Activated CD8-positive, alpha-beta T cell treated with anti-CD3 and anti-CD28 coated beads for 36 hours (primary cell): ENCODE measurements at regions not wholly inside any gene's neighbourhood (a gene's known extent, or its start where the extent isn't known, plus 50 kb on each side); places are given as distances from the start of the nearest gene placed in this dataset.

ENCODE experiments used
- ATAC-seq: fragments of 200-7000 bp; cut with Tn5 transposase; one replicate; pipeline ENCODE4 v1.10.0; 2021; ENCODE audit warnings: mild to moderate bottlenecking, moderate library complexity
- CTCF ChIA-PET: fragments of 350-600 bp; sonication (Branson Sonifier 250); formaldehyde crosslinking; loops from one replicate; lab custom pipeline; 2021; ENCODE audit warnings: antibody characterized with exemption; lab: Charles Lee
- POLR2A ChIA-PET: fragments of 350-600 bp; sonication (Branson Sonifier 250); formaldehyde crosslinking; loops from one replicate; lab custom pipeline; 2021; ENCODE audit warnings: antibody characterized with exemption; lab: Charles Lee
- DNase-seq: peaks from one replicate; pipeline ENCODE4 v3.0.0-alpha.2; 2020
- H3K27ac Mint-ChIP-seq: one replicate; pipeline ENCODE4 v1.8.0; 2021; ENCODE audit warnings: mild to moderate bottlenecking, mixed read lengths
- H3K27me3 Mint-ChIP-seq: one replicate; pipeline ENCODE4 v1.8.0; 2021; ENCODE audit warnings: mixed read lengths
- H3K36me3 Mint-ChIP-seq: one replicate; pipeline ENCODE4 v1.8.0; 2021; ENCODE audit warnings: low read depth, mixed read lengths
- H3K4me1 Mint-ChIP-seq: one replicate; pipeline ENCODE4 v1.8.0; 2021; ENCODE audit warnings: low read depth, mixed read lengths
- H3K4me3 Mint-ChIP-seq: one replicate; pipeline ENCODE4 v1.8.0; 2021; ENCODE audit warnings: mild to moderate bottlenecking, moderate library complexity, mixed read lengths
- H3K9me3 Mint-ChIP-seq: one replicate; pipeline ENCODE4 v1.8.0; 2021; ENCODE audit warnings: mixed read lengths
- intact Hi-C: fragments of 100-400 bp; cut with micrococcal nuclease; formaldehyde crosslinking; loops from one replicate; pipeline ENCODE4 v1.10.0; 2022
- TF ChIP-seq, protein P1 (sequence below): fragments of 200-600 bp; IDR thresholded peaks from one replicate; pipeline ENCODE4 v1.8.0; 2022; ENCODE audit warnings: antibody characterized with exemption, mild to moderate bottlenecking

DNA sequence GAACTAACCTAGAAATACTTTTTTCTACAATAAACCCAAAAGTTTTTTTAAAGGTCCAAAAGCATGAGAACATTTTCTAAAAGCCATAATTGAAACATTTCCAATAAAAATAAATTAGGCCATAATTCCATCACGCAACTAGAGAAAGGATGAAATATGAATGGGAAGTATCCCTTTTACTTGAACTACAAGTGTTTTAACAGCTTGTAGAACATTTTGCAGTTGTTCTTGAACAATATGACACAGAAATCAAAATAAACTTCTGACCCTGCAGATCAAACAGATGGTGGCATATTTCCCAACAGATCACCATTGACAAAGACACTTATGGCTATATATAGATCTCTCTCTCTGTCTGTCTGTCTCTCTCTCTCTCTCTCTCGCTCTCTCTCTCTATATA, 624.4 kb downstream of the PSAT1 start:
- POLR2A ChIA-PET: no interaction called here
- Mint-ChIP-seq H3K27ac (no peak overlapping the region), H3K9me3 (peaks cover 8% of the 10 kb centered on the region), H3K4me3 (no peak overlapping the region), H3K36me3 (no peaks in the 10 kb centered on the region), H3K27me3 (no peaks in the 10 kb centered on the region), H3K4me1 (no peaks in the 10 kb centered on the region)
- no peak for DNase-seq
- intact Hi-C loops: no loop called here
- no peak for ATAC-seq
- CTCF ChIA-PET: interaction anchor here (1.2 kb wide), 1 partner anchor 318 kb away, joined by 3 read pairs; no protein-coding TSS in a partner anchor
- TF ChIP-seq, protein P1, sequence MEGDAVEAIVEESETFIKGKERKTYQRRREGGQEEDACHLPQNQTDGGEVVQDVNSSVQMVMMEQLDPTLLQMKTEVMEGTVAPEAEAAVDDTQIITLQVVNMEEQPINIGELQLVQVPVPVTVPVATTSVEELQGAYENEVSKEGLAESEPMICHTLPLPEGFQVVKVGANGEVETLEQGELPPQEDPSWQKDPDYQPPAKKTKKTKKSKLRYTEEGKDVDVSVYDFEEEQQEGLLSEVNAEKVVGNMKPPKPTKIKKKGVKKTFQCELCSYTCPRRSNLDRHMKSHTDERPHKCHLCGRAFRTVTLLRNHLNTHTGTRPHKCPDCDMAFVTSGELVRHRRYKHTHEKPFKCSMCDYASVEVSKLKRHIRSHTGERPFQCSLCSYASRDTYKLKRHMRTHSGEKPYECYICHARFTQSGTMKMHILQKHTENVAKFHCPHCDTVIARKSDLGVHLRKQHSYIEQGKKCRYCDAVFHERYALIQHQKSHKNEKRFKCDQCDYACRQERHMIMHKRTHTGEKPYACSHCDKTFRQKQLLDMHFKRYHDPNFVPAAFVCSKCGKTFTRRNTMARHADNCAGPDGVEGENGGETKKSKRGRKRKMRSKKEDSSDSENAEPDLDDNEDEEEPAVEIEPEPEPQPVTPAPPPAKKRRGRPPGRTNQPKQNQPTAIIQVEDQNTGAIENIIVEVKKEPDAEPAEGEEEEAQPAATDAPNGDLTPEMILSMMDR: no peak

DNA sequence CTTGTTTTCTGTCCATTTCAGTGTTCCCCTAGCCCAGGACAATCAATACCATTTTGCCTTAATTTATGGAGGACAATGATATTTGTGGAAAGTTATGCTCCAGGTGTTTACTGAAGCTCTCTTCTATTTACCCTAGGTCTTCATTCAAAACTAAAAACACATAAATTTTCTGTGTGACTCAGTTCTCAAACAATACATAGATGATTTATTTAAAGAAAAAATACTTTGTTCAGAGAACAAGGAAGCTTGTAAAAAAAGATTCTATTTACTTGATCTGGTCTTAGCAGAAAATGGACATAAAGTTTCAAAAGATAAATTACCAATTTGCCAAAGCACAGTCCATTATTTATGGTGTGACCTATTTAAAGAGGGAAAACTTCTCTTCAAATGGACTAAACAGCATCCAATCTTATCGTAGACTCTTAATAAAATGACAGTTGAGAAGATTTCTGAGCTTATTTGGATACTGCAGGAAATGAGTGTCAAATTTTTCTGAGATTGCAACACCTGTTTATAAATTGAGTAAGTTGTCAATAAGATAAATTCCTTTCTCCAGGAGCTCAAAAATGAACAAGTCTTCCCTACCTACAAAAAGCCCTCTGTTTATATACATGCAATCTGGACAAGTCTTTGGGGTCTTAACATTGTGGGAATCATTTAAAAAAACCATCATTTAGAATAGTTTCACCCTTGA, 627.2 kb downstream of the PSAT1 start:
- no peaks in the 10 kb centered on the region for H3K9me3 Mint-ChIP-seq
- no peak overlapping the region for H3K27ac Mint-ChIP-seq
- ChIA-PET CTCF (no interaction called here), POLR2A (no interaction called here)
- ATAC-seq (no peak), DNase-seq (no peak)
- intact Hi-C loops: no loop called here
- H3K27me3 Mint-ChIP-seq: no peaks in the 10 kb centered on the region
- H3K4me1 Mint-ChIP-seq: no peaks in the 10 kb centered on the region
- no peak overlapping the region for H3K4me3 Mint-ChIP-seq
- TF ChIP-seq, protein P1: no peak
- H3K36me3 Mint-ChIP-seq: no peaks in the 10 kb centered on the region

DNA sequence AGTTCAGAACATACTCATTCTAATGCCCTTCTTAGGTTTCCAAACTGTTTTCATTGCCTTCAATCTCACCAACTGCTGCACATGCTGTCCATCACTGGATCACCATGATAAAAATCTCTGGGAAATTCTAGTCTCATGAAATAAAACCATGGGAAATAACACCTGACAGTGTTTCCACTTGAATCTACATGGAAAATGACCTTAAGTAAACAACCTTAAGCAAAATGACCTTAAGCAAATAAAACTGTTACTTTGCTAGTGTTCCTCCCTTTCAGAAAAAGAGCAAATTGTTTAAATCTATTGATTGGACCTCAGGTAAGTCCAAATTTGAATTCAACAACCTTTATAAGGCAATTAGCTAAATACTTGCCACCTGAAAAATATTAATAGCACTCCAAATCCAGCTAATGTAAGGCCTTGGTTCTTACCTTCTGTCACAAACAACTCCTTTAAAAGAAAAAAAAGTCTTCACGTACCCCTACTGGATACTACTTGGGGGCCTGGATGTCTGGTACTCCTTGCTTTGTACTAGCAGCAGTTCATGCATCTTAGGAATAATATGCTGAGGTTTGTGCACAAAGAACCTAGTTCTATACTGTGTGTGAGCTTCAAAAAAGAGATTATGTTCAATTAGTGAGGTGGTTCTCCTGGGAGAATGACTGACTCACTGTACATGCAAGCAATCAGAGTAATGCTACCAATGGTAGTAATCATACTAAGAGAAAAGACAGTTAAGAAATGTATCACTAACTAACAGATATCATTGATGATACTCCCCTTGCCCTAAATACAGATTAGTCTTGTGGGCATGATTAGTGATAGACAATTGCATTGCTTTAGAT, 630.4 kb downstream of the PSAT1 start:
- no peaks in the 10 kb centered on the region for H3K36me3 Mint-ChIP-seq
- ChIA-PET POLR2A (interaction anchor here (0.5 kb wide), 1 partner anchor 53 kb away, joined by 3 read pairs; no protein-coding TSS in a partner anchor), CTCF (no interaction called here)
- no peaks in the 10 kb centered on the region for H3K9me3 Mint-ChIP-seq
- TF ChIP-seq, protein P1: no peak
- H3K4me3 Mint-ChIP-seq: no peak overlapping the region
- H3K27me3 Mint-ChIP-seq: no peaks in the 10 kb centered on the region
- H3K27ac Mint-ChIP-seq: no peak overlapping the region
- no peaks in the 10 kb centered on the region for H3K4me1 Mint-ChIP-seq
- DNase-seq (no peak), ATAC-seq (no peak)
- intact Hi-C loops: no loop called here

DNA sequence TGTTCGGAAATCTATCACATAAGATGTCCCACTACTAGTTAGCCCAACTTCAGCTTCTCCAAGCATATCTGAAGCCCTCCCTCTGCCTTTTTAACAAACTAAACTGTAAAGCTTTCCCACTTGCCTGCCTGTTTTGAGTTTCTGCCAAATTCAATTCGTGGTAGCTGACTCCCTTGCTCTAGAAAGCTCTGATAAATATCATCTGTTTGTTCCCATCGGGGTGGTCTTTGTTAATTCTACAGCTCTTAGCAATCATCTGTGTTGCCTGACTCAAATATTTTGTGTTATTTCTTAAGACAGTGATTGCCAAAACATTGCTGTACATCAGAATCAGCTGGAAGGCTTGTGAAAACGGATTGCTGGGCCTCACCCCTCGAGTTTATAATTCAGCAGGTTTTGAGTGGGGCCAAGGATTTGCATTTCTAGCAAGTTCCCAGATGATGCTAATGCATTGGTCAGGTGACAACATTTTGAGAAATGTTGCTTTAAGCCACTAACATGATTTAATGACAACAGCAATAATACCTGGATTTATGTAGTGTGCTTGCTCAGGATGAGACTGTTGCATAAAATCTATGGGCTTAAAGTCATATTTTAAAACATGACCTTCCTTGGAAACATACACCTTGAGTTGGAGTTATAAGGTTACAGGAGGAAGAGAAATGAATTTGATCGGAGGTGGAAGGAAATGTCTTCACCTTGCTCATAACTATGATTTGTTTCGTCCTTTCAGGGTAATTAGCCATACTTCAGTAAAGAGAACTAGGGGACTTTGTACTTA, 631.9 kb downstream of the PSAT1 start:
- no peak for ATAC-seq
- POLR2A ChIA-PET: no interaction called here
- Mint-ChIP-seq H3K36me3 (no peaks in the 10 kb centered on the region), H3K9me3 (no peaks in the 10 kb centered on the region), H3K4me1 (no peaks in the 10 kb centered on the region), H3K4me3 (no peak overlapping the region), H3K27ac (no peak overlapping the region), H3K27me3 (no peaks in the 10 kb centered on the region)
- CTCF ChIA-PET: no interaction called here
- TF ChIP-seq, protein P1: no peak
- intact Hi-C loops: no loop called here
- DNase-seq: no peak
